Fibroblast of lung (primary cell): ENCODE measurements at regions not wholly inside any gene's neighbourhood (a gene's known extent, or its start where the extent isn't known, plus 50 kb on each side); places are given as distances from the start of the nearest gene placed in this dataset.
A peak's percentile ranks its signal among the peaks of the same experiment; 100 is the strongest.

ENCODE experiments used
- DNase-seq, 2 donors: peaks; one replicate each; pipeline versions ENCODE4 v3.0.0 to v3.0.0-alpha.2; 2010; ENCODE audit warnings: low read depth in 2 of 2
- H2AFZ ChIP-seq: 2 replicates; pipeline ENCODE4 v1.5.1; 2012; ENCODE audit warnings: low read length, control low read depth, inconsistent platforms
- H3K27ac ChIP-seq: 2 replicates; pipeline ENCODE4 v1.5.1; 2011; ENCODE audit warnings: low read length, control low read depth; ENCODE audit not compliant: insufficient read depth
- H3K27me3 ChIP-seq: 2 replicates; pipeline ENCODE4 v1.5.1; 2011; ENCODE audit warnings: mild to moderate bottlenecking, low read length; ENCODE audit not compliant: control insufficient read depth, insufficient read depth
- H3K36me3 ChIP-seq: 2 replicates; pipeline ENCODE4 v1.5.1; 2011; ENCODE audit warnings: low read length; ENCODE audit not compliant: control insufficient read depth, insufficient read depth
- H3K4me1 ChIP-seq: 2 replicates; pipeline ENCODE4 v1.5.1; 2011; ENCODE audit warnings: low read length; ENCODE audit not compliant: control insufficient read depth, insufficient read depth; ENCODE audit errors: extremely low read depth
- H3K4me2 ChIP-seq: 2 replicates; pipeline ENCODE4 v1.5.1; 2011; ENCODE audit warnings: low read length, control low read depth; ENCODE audit not compliant: insufficient read depth; ENCODE audit errors: extremely low read depth
- H3K4me3 ChIP-seq, 4 experiments: fragments of 200-600 bp in 1 of 4; sonication (generic) in 1 of 4; replicated peaks in 1 of 4; 2 replicates each; pipeline ENCODE4 v1.5.1; 2011 to 2016; ENCODE audit warnings: low read length in 4 of 4, low read depth in 3 of 4, mild to moderate bottlenecking in 3 of 4, control low read depth in 2 of 4, inconsistent platforms in 1 of 4, mixed read lengths in 1 of 4; ENCODE audit not compliant: insufficient read depth in 1 of 4; ENCODE audit errors: control extremely low read depth in 1 of 4
- H3K79me2 ChIP-seq: 2 replicates; pipeline ENCODE4 v1.5.1; 2012; ENCODE audit warnings: mild to moderate bottlenecking, low read length, inconsistent platforms; ENCODE audit not compliant: control insufficient read depth, insufficient read depth
- H3K9ac ChIP-seq: 2 replicates; pipeline ENCODE4 v1.5.1; 2011; ENCODE audit warnings: mild to moderate bottlenecking, low read length, control low read depth; ENCODE audit not compliant: insufficient read depth
- H3K9me3 ChIP-seq: 2 replicates; pipeline ENCODE4 v1.5.1; 2012; ENCODE audit warnings: low read depth, low read length; ENCODE audit not compliant: control insufficient read depth, insufficient read depth
- H4K20me1 ChIP-seq: 2 replicates; pipeline ENCODE4 v1.5.1; 2011; ENCODE audit warnings: low read length; ENCODE audit not compliant: control insufficient read depth, insufficient read depth; ENCODE audit errors: extremely low read depth
- CTCF ChIP-seq, 2 donors: IDR thresholded peaks in 1 of 2; conservative IDR thresholded peaks in 1 of 2; 1 replicate in 1 of 2; 2 replicates in 1 of 2; pipeline ENCODE4 v1.5.1; 2011 to 2012; ENCODE audit warnings: low read length in 2 of 2, control low read depth in 1 of 2, inconsistent platforms in 1 of 2, low read depth in 1 of 2, mild to moderate bottlenecking in 1 of 2
- EZH2 ChIP-seq: IDR thresholded peaks from 2 replicates; pipeline ENCODE4 v1.5.1; 2012; ENCODE audit warnings: low read length, control low read depth, mild to moderate bottlenecking; ENCODE audit errors: missing control alignments

- Histone ChIP-seq H3K27ac (no peak overlapping the region), H3K79me2 (no peaks in the 10 kb centered on the region), H3K9ac (no peak overlapping the region), H3K4me1 (no peaks in the 10 kb centered on the region), H3K36me3 (no peaks in the 10 kb centered on the region), H3K4me3 (no peak overlapping the region), H3K9me3 (no peaks in the 10 kb centered on the region), H2AFZ (no peak overlapping the region), H3K4me2 (no peak overlapping the region), H4K20me1 (no peaks in the 10 kb centered on the region), H3K27me3 (no peaks in the 10 kb centered on the region)
- TF ChIP-seq CTCF (conservative IDR thresholded peaks at IDR 0.05 in 1 of 2, IDR thresholded peaks at IDR 0.05 in 1 of 2; ENCODE audit: low read depth in 1 of 2, low read length in 2 of 2), result no peak
- TF ChIP-seq EZH2, result no peak
- peak; percentile 41 to 70 for DNase-seq
Measured at GRCh38 chr9:13023498-13023897, 248.7 kb downstream of the LURAP1L start.

GRCh38 chr9:13026956-13027355 lies 252.1 kb downstream of the LURAP1L start:
- H3K79me2 ChIP-seq, result no peaks in the 10 kb centered on the region
- no peak overlapping the region for H3K9ac ChIP-seq
- H2AFZ ChIP-seq, result no peak overlapping the region
- H3K9me3 ChIP-seq, result no peaks in the 10 kb centered on the region
- no peaks in the 10 kb centered on the region for H3K27me3 ChIP-seq
- no peaks in the 10 kb centered on the region for H4K20me1 ChIP-seq
- no peaks in the 10 kb centered on the region for H3K4me1 ChIP-seq
- no peak overlapping the region for H3K27ac ChIP-seq
- no peak for DNase-seq
- no peak for TF ChIP-seq CTCF (conservative IDR thresholded peaks at IDR 0.05 in 1 of 2, IDR thresholded peaks at IDR 0.05 in 1 of 2; ENCODE audit: low read depth in 1 of 2, low read length in 2 of 2)
- no peak for TF ChIP-seq EZH2
- no peak overlapping the region for H3K4me2 ChIP-seq
- no peaks in the 10 kb centered on the region for H3K36me3 ChIP-seq
- no peak overlapping the region for H3K4me3 ChIP-seq

- no peak overlapping the region for H3K27ac ChIP-seq
- no peak for TF ChIP-seq EZH2
- DNase-seq, result no peak
- no peaks in the 10 kb centered on the region for H3K79me2 ChIP-seq
- no peaks in the 10 kb centered on the region for H3K9me3 ChIP-seq
- H3K9ac ChIP-seq, result no peak overlapping the region
- H3K4me1 ChIP-seq, result no peaks in the 10 kb centered on the region
- no peak overlapping the region for H3K4me2 ChIP-seq
- H3K36me3 ChIP-seq, result no peaks in the 10 kb centered on the region
- no peaks in the 10 kb centered on the region for H4K20me1 ChIP-seq
- H3K4me3 ChIP-seq, result no peak overlapping the region
- H2AFZ ChIP-seq, result no peak overlapping the region
- H3K27me3 ChIP-seq, result no peaks in the 10 kb centered on the region
Measured at GRCh38 chr9:13027879-13028278, 251.6 kb downstream of the MPDZ start.

- Histone ChIP-seq H3K4me1 (no peaks in the 10 kb centered on the region), H3K9me3 (no peaks in the 10 kb centered on the region), H2AFZ (no peak overlapping the region), H3K79me2 (no peaks in the 10 kb centered on the region), H3K9ac (no peak overlapping the region), H3K36me3 (no peaks in the 10 kb centered on the region), H4K20me1 (no peaks in the 10 kb centered on the region), H3K4me2 (no peak overlapping the region), H3K27ac (no peak overlapping the region), H3K27me3 (no peaks in the 10 kb centered on the region), H3K4me3 (no peak overlapping the region)
- no peak for DNase-seq
- TF ChIP-seq CTCF (conservative IDR thresholded peaks at IDR 0.05 in 1 of 2, IDR thresholded peaks at IDR 0.05 in 1 of 2; ENCODE audit: low read depth in 1 of 2, low read length in 2 of 2) (no peak), EZH2 (no peak)
Measured at GRCh38 chr9:13032585-13032984, 246.9 kb downstream of the MPDZ start.
